ENCODE measurements at regions not wholly inside any gene's neighbourhood (a gene's known extent, or its start where the extent isn't known, plus 50 kb on each side); places are given as distances from the start of the nearest gene placed in this dataset.

- CTCF ChIA-PET, result no interaction called here
- no peaks in the 10 kb centered on the region for H4K20me1 ChIP-seq (ENCODE audit: control insufficient read depth, insufficient read depth, low read length, poor library complexity, severe bottlenecking)
- intact Hi-C loops (cut with micrococcal nuclease), result no loop called here
- Mint-ChIP-seq H3K4me3 (no peak overlapping the region), H3K27ac (no peak overlapping the region), H3K27me3 (no peaks in the 10 kb centered on the region), H3K9me3 (ENCODE audit: insufficient read depth) (peaks cover 3% of the 10 kb centered on the region), H3K4me1 (no peaks in the 10 kb centered on the region)
- no peak overlapping the region for H3K4me2 ChIP-seq (replicated peaks; ENCODE audit: low read depth, low read length, poor library complexity, severe bottlenecking)
- H3K27me3 ChIP-seq (replicated peaks in 1 of 4; ENCODE audit: control extremely low read depth in 1 of 4, control insufficient read depth in 3 of 4, insufficient read depth in 4 of 4, low read length in 3 of 4), result no peaks in the 10 kb centered on the region
- H3K4me3 ChIP-seq (ENCODE audit: control extremely low read depth in 1 of 5, extremely low read depth in 1 of 5, insufficient read depth in 1 of 5, low read depth in 2 of 5, low read length in 4 of 5), result no peak overlapping the region
- H3K36me3 ChIP-seq (replicated peaks in 1 of 2; ENCODE audit: control extremely low read depth in 1 of 2, control insufficient read depth in 1 of 2, extremely low read depth in 1 of 2, insufficient read depth in 2 of 2, low read length in 1 of 2), result no peaks in the 10 kb centered on the region
- no peaks in the 10 kb centered on the region for H3K79me2 ChIP-seq (ENCODE audit: control insufficient read depth, insufficient read depth, low read length)
- 66% methylated on average over 7 of the region's 11 CpGs for WGBS (ENCODE audit: insufficient coverage)
- no peak for ATAC-seq (ENCODE audit: low read depth)
- no peak overlapping the region for H3K9ac ChIP-seq (ENCODE audit: low read length)
- DNase-seq, result no peak
- H2AFZ ChIP-seq (ENCODE audit: insufficient read depth, low read depth, low read length, poor library complexity, severe bottlenecking), result no peak overlapping the region
- H3K9me3 ChIP-seq (ENCODE audit: control extremely low read depth in 1 of 3, control insufficient read depth in 2 of 3, insufficient read depth in 1 of 3, low read length in 2 of 3), result peaks cover 0 to 51% (median 0%) of the 10 kb centered on the region in 3 donors
- TF ChIP-seq, protein P1, sequence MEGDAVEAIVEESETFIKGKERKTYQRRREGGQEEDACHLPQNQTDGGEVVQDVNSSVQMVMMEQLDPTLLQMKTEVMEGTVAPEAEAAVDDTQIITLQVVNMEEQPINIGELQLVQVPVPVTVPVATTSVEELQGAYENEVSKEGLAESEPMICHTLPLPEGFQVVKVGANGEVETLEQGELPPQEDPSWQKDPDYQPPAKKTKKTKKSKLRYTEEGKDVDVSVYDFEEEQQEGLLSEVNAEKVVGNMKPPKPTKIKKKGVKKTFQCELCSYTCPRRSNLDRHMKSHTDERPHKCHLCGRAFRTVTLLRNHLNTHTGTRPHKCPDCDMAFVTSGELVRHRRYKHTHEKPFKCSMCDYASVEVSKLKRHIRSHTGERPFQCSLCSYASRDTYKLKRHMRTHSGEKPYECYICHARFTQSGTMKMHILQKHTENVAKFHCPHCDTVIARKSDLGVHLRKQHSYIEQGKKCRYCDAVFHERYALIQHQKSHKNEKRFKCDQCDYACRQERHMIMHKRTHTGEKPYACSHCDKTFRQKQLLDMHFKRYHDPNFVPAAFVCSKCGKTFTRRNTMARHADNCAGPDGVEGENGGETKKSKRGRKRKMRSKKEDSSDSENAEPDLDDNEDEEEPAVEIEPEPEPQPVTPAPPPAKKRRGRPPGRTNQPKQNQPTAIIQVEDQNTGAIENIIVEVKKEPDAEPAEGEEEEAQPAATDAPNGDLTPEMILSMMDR (IDR thresholded peaks at IDR 0.05), result no peak
- TF ChIP-seq EZH2 (IDR thresholded peaks at IDR 0.05; ENCODE audit: borderline replicate concordance, insufficient read depth, low read depth, low read length, poor library complexity, severe bottlenecking), result no peak
- H3K4me1 ChIP-seq (ENCODE audit: control insufficient read depth in 2 of 2, insufficient read depth in 2 of 2, low read length in 2 of 2), result no peaks in the 10 kb centered on the region
- H3K27ac ChIP-seq (ENCODE audit: low read length in 2 of 2), result no peak overlapping the region
- POLR2A ChIA-PET, result no interaction called here
Measured at GRCh38 chr19:29421196-29421545, 104.6 kb upstream of the VSTM2B start.

DNA sequence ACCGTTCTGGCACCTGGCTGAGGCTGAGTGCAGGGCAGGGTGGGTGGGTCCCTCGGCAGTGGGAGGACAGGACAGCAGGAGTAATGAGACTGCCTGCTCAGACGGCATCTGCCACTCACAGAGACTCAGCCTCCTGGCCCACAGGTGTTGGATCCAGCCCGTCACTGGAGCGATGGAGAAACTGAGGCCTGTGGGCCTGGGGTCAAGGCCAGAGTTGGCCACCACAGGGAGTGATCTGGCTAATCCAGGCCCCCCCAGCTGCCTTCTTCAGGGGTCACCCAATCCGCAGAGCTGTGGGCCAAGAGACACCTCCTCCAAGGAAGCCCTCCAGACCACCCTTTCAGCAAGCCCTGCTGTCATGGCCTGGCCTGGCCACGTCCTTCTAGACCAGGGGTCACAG is 103.7 kb upstream of the VSTM2B start:
- Mint-ChIP-seq H3K4me3 (no peak overlapping the region), H3K27me3 (no peaks in the 10 kb centered on the region), H3K27ac (no peak overlapping the region), H3K9me3 (ENCODE audit: insufficient read depth) (peaks cover 3% of the 10 kb centered on the region), H3K4me1 (no peaks in the 10 kb centered on the region)
- H3K9me3 ChIP-seq (ENCODE audit: control extremely low read depth in 1 of 3, control insufficient read depth in 2 of 3, insufficient read depth in 1 of 3, low read length in 2 of 3), result peaks cover 0 to 51% (median 0%) of the 10 kb centered on the region in 3 donors
- no peaks in the 10 kb centered on the region for H4K20me1 ChIP-seq (ENCODE audit: control insufficient read depth, insufficient read depth, low read length, poor library complexity, severe bottlenecking)
- DNase-seq (no peak), ATAC-seq (ENCODE audit: low read depth) (no peak)
- H2AFZ ChIP-seq (ENCODE audit: insufficient read depth, low read depth, low read length, poor library complexity, severe bottlenecking), result no peak overlapping the region
- no peak overlapping the region for H3K4me2 ChIP-seq (replicated peaks; ENCODE audit: low read depth, low read length, poor library complexity, severe bottlenecking)
- H3K27ac ChIP-seq (ENCODE audit: low read length in 2 of 2), result no peak overlapping the region
- H3K36me3 ChIP-seq (replicated peaks in 1 of 2; ENCODE audit: control extremely low read depth in 1 of 2, control insufficient read depth in 1 of 2, extremely low read depth in 1 of 2, insufficient read depth in 2 of 2, low read length in 1 of 2), result no peaks in the 10 kb centered on the region
- H3K27me3 ChIP-seq (replicated peaks in 1 of 4; ENCODE audit: control extremely low read depth in 1 of 4, control insufficient read depth in 3 of 4, insufficient read depth in 4 of 4, low read length in 3 of 4), result no peaks in the 10 kb centered on the region
- ChIA-PET CTCF (no interaction called here), POLR2A (no interaction called here)
- WGBS (ENCODE audit: insufficient coverage), result 69% methylated on average over 6 of the region's 7 CpGs
- H3K79me2 ChIP-seq (ENCODE audit: control insufficient read depth, insufficient read depth, low read length), result no peaks in the 10 kb centered on the region
- intact Hi-C loops (cut with micrococcal nuclease), result no loop called here
- TF ChIP-seq, protein P1 (IDR thresholded peaks at IDR 0.05), result no peak
- no peak for TF ChIP-seq EZH2 (IDR thresholded peaks at IDR 0.05; ENCODE audit: borderline replicate concordance, insufficient read depth, low read depth, low read length, poor library complexity, severe bottlenecking)
- no peak overlapping the region for H3K4me3 ChIP-seq (ENCODE audit: control extremely low read depth in 1 of 5, extremely low read depth in 1 of 5, insufficient read depth in 1 of 5, low read depth in 2 of 5, low read length in 4 of 5)
- no peak overlapping the region for H3K9ac ChIP-seq (ENCODE audit: low read length)
- no peaks in the 10 kb centered on the region for H3K4me1 ChIP-seq (ENCODE audit: control insufficient read depth in 2 of 2, insufficient read depth in 2 of 2, low read length in 2 of 2)
